OCI-M1 (cell line): ENCODE measurements at regions not wholly inside any gene's neighbourhood (a gene's known extent, or its start where the extent isn't known, plus 50 kb on each side); places are given as distances from the start of the nearest gene placed in this dataset.

Experiments used
- DNase-seq: peaks from one replicate; lab custom pipeline; 2025; lab: John Stamatoyannopoulos, UW

- no peak for DNase-seq
Observed at GRCh38 chr19:28934631-28935030, 278.3 kb downstream of the UQCRFS1 start.

GRCh38 chr19:28933039-28933438 lies 279.9 kb downstream of the UQCRFS1 start:
- no peak for DNase-seq

GRCh38 chr19:28932446-28932845 lies 280.5 kb downstream of the UQCRFS1 start:
- DNase-seq, result no peak

- DNase-seq, result no peak
Observed at GRCh38 chr19:28929006-28929405, 283.9 kb downstream of the UQCRFS1 start.

- no peak for DNase-seq
Observed at GRCh38 chr19:28927456-28927855, 285.5 kb downstream of the UQCRFS1 start.

GRCh38 chr19:28920269-28921066 lies 292.5 kb downstream of the UQCRFS1 start:
- DNase-seq, result no peak

GRCh38 chr19:28917621-28918020 lies 295.3 kb downstream of the UQCRFS1 start:
- DNase-seq, result no peak

GRCh38 chr19:28915737-28916460 lies 297.1 kb downstream of the UQCRFS1 start:
- DNase-seq, result no peak

- no peak for DNase-seq
Observed at GRCh38 chr19:28915202-28915601, 297.7 kb downstream of the UQCRFS1 start.

GRCh38 chr19:28914173-28914572 lies 298.8 kb downstream of the UQCRFS1 start:
- no peak for DNase-seq

GRCh38 chr19:28913626-28914025 lies 299.3 kb downstream of the UQCRFS1 start:
- DNase-seq, result no peak

GRCh38 chr19:28908941-28909340 lies 304.0 kb downstream of the UQCRFS1 start:
- no peak for DNase-seq

- DNase-seq, result no peak
Observed at GRCh38 chr19:28907534-28907933, 305.4 kb downstream of the UQCRFS1 start.

GRCh38 chr19:28905996-28906395 lies 307.0 kb downstream of the UQCRFS1 start:
- DNase-seq, result no peak

- no peak for DNase-seq
Observed at GRCh38 chr19:28899703-28900102, 313.2 kb downstream of the UQCRFS1 start.

GRCh38 chr19:28898249-28898648 lies 314.7 kb downstream of the UQCRFS1 start:
- no peak for DNase-seq

- DNase-seq, result no peak
Observed at GRCh38 chr19:28889941-28890670, 322.8 kb downstream of the UQCRFS1 start.

GRCh38 chr19:28887920-28888618 lies 324.9 kb downstream of the UQCRFS1 start:
- DNase-seq, result no peak

GRCh38 chr19:28886708-28887107 lies 326.2 kb downstream of the UQCRFS1 start:
- DNase-seq, result no peak

- DNase-seq, result no peak
Observed at GRCh38 chr19:28885965-28886364, 327.0 kb downstream of the UQCRFS1 start.

GRCh38 chr19:28884786-28885476 lies 328.0 kb downstream of the UQCRFS1 start:
- no peak for DNase-seq
